Suprapubic skin (tissue), 4 donors: ENCODE measurements at regions not wholly inside any gene's neighbourhood (a gene's known extent, or its start where the extent isn't known, plus 50 kb on each side); places are given as distances from the start of the nearest gene placed in this dataset.
"Not testable (repeated sequence)": the region's sequence is repeated elsewhere in the genome, so short reads cannot be mapped to it uniquely, and the experiment has no call there.

ENCODE experiments used
- DNase-seq, 2 donors: peaks; one replicate each; pipeline ENCODE4 v3.0.0-alpha.2; 2019; ENCODE audit warnings: low spot score in 2 of 2
- H3K27ac ChIP-seq: fragments of 200-600 bp; sonication (generic); one replicate; pipeline ENCODE4 v1.5.1; 2019
- H3K27me3 ChIP-seq: fragments of 200-600 bp; sonication (generic); one replicate; pipeline ENCODE4 v1.5.1; 2019
- H3K36me3 ChIP-seq: fragments of 200-600 bp; sonication (generic); one replicate; pipeline ENCODE4 v1.5.1; 2019
- H3K4me1 ChIP-seq: fragments of 200-600 bp; sonication (generic); one replicate; pipeline ENCODE4 v1.5.1; 2019
- H3K4me3 ChIP-seq: fragments of 200-600 bp; sonication (generic); one replicate; pipeline ENCODE4 v1.5.1; 2019; ENCODE audit warnings: mild to moderate bottlenecking
- H3K9me3 ChIP-seq: fragments of 200-600 bp; sonication (generic); one replicate; pipeline ENCODE4 v1.5.1; 2019
- CTCF ChIP-seq, 2 donors: fragments of 200-600 bp in 1 of 2; fragments of 450-650 bp in 1 of 2; sonication (generic) in 1 of 2; IDR thresholded peaks; one replicate each; pipeline ENCODE4 v1.5.1; 2016 to 2019; ENCODE audit warnings: antibody characterized with exemption in 2 of 2, mild to moderate bottlenecking in 1 of 2, moderate library complexity in 1 of 2
- EP300 ChIP-seq: sonication (generic); formaldehyde crosslinking; IDR thresholded peaks from one replicate; pipeline ENCODE4 v1.6.1; 2017; ENCODE audit warnings: antibody characterized with exemption
- POLR2A ChIP-seq, 2 donors: fragments of 450-650 bp; IDR thresholded peaks; one replicate each; pipeline ENCODE4 v1.6.1; 2017; ENCODE audit warnings: antibody characterized with exemption in 2 of 2, mild to moderate bottlenecking in 2 of 2, moderate library complexity in 2 of 2
- POLR2AphosphoS5 ChIP-seq, 3 donors: sonication (generic); formaldehyde crosslinking; IDR thresholded peaks; one replicate each; pipeline ENCODE4 v1.6.1; 2017; ENCODE audit warnings: antibody characterized with exemption in 3 of 3
- WGBS: methylation state at CpG from one replicate; pipeline ENCODE4 v1.1.5; 2018; 5-methylcytosine and 5-hydroxymethylcytosine counted together

DNA sequence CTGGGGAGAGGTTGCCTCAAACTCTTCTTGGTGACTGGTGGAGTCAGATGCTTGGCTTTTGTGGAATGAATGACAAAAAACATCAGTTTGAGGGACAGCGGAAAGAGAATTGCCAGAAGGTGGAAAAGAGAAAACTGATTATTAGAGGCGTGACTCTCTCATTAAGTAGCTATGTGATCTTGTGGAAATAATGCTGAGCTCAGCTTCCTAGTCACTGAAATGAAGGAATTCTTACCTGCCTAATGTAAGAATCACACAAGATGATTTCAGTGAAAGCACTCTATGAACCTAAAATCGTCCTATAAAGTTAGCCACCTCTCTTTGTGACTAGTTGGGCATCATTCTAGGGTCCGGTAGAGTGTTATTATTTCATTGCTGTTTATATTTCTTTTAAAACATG lies 498.8 kb downstream of the TMEM135 start:
- TF ChIP-seq POLR2A (IDR thresholded peaks at IDR 0.05) (no peak), CTCF (IDR thresholded peaks at IDR 0.05) (no peak), EP300 (no peak), POLR2AphosphoS5 (IDR thresholded peaks at IDR 0.05) (no peak)
- no peak for DNase-seq
- Histone ChIP-seq H3K27me3 (no peaks in the 10 kb centered on the region), H3K36me3 (no peaks in the 10 kb centered on the region), H3K27ac (no peak overlapping the region), H3K4me1 (no peaks in the 10 kb centered on the region), H3K4me3 (no peak overlapping the region), H3K9me3 (no peaks in the 10 kb centered on the region)
- WGBS = 85% methylated on average over 4 of the region's 4 CpGs

- Histone ChIP-seq H3K4me3 (no peak overlapping the region), H3K4me1 (no peaks in the 10 kb centered on the region), H3K27me3 (no peaks in the 10 kb centered on the region), H3K36me3 (no peaks in the 10 kb centered on the region), H3K27ac (no peak overlapping the region), H3K9me3 (no peaks in the 10 kb centered on the region)
- TF ChIP-seq POLR2AphosphoS5 (IDR thresholded peaks at IDR 0.05) (no peak), CTCF (IDR thresholded peaks at IDR 0.05) (no peak), POLR2A (IDR thresholded peaks at IDR 0.05) (no peak), EP300 (no peak)
- 87% methylated on average over 2 of the region's 2 CpGs for WGBS
- no peak for DNase-seq
Observed at GRCh38 chr11:87536016-87536415, 498.3 kb downstream of the TMEM135 start.

GRCh38 chr11:87535513-87535912 lies 497.8 kb downstream of the TMEM135 start:
- no peak overlapping the region for H3K4me3 ChIP-seq
- no peaks in the 10 kb centered on the region for H3K4me1 ChIP-seq
- no peak overlapping the region for H3K27ac ChIP-seq
- WGBS = 77% methylated on average over 4 of the region's 4 CpGs
- H3K36me3 ChIP-seq = no peaks in the 10 kb centered on the region
- no peak for DNase-seq
- TF ChIP-seq POLR2AphosphoS5 (IDR thresholded peaks at IDR 0.05) (no peak), EP300 (no peak), CTCF (IDR thresholded peaks at IDR 0.05) (no peak), POLR2A (IDR thresholded peaks at IDR 0.05) (no peak)
- no peaks in the 10 kb centered on the region for H3K27me3 ChIP-seq
- H3K9me3 ChIP-seq = no peaks in the 10 kb centered on the region

DNA sequence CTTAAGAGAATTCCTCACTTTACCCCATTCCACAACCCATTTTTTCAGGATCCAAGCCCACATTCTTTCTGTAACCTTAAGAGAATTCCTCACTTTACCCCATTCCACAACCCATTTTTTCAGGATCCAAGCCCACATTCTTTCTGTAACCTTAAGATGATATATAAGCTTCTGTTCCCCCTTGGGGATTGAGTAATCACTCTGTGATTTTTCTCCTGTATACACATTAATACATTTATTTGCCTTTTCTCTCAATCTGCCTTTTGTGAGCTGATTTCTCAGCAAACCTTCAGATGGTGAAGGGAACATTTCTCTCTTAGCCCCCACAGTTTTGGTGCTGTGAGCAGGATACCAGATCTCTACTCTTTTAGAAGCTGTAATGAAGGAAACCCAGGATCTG lies 494.1 kb downstream of the TMEM135 start:
- H3K9me3 ChIP-seq, H3K4me1 ChIP-seq: not testable (repeated sequence)

GRCh38 chr11:87529486-87529885 lies 491.8 kb downstream of the TMEM135 start:
- Histone ChIP-seq H3K9me3 (no peaks in the 10 kb centered on the region), H3K27ac (no peak overlapping the region), H3K36me3 (no peaks in the 10 kb centered on the region), H3K4me1 (no peaks in the 10 kb centered on the region), H3K4me3 (no peak overlapping the region), H3K27me3 (no peaks in the 10 kb centered on the region)
- DNase-seq = no peak
- TF ChIP-seq EP300 = no peak
- TF ChIP-seq CTCF (IDR thresholded peaks at IDR 0.05) = no peak
- TF ChIP-seq POLR2A (IDR thresholded peaks at IDR 0.05) = no peak
- no peak for TF ChIP-seq POLR2AphosphoS5 (IDR thresholded peaks at IDR 0.05)
- WGBS = 70% methylated on average over 1 of the region's 1 CpG

More for the DNA sequence above, 494.1 kb downstream of the TMEM135 start:
- not testable (repeated sequence) for H3K27me3 ChIP-seq, H3K27ac ChIP-seq, DNase-seq, H3K4me3 ChIP-seq, H3K36me3 ChIP-seq

DNA sequence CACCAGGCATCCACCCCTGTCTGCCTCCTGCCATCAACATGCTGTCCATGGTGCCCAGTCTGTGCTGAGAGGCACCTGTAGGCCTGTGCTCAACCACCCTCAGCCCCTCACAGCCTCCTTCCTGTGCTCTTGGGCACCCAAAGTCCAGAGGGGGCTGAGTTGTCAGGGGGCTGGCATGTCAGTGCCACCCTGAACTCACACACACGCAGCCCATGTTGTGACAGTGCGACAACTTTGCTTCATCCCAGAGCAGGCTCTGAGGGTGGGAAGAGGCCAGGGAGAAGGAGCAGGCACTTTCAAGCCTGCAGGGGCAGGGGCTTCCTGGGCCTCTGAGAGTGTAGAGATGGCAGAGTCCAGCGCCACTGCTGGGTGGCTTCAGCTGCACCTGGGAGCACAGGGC lies 491.0 kb downstream of the TMEM135 start:
- DNase-seq = no peak
- Histone ChIP-seq H3K4me1 (no peaks in the 10 kb centered on the region), H3K27ac (no peak overlapping the region), H3K9me3 (no peaks in the 10 kb centered on the region), H3K27me3 (no peaks in the 10 kb centered on the region), H3K4me3 (no peak overlapping the region), H3K36me3 (no peaks in the 10 kb centered on the region)
- TF ChIP-seq POLR2AphosphoS5 (IDR thresholded peaks at IDR 0.05) = no peak
- no peak for TF ChIP-seq EP300
- no peak for TF ChIP-seq CTCF (IDR thresholded peaks at IDR 0.05)
- TF ChIP-seq POLR2A (IDR thresholded peaks at IDR 0.05) = no peak
- 92% methylated on average over 3 of the region's 3 CpGs for WGBS
